H9 (cell line): ENCODE measurements at regions not wholly inside any gene's neighbourhood (a gene's known extent, or its start where the extent isn't known, plus 50 kb on each side); places are given as distances from the start of the nearest gene placed in this dataset.

Experiments used
- DNase-seq: peaks from one replicate; pipeline ENCODE4 v3.0.0-alpha.2; 2017
- H2AFZ ChIP-seq: one replicate; pipeline ENCODE4 v1.6.1; 2013; ENCODE audit warnings: mild to moderate bottlenecking, low read length, control low read depth, moderate library complexity
- H2AK5ac ChIP-seq: 2 replicates; pipeline ENCODE4 v1.6.1; 2013; ENCODE audit warnings: low read length, control low read depth, mixed read lengths; ENCODE audit not compliant: insufficient read length
- H2BK120ac ChIP-seq: one replicate; pipeline ENCODE4 v1.6.1; 2013; ENCODE audit warnings: low read depth, mild to moderate bottlenecking, low read length, control low read depth, inconsistent platforms; ENCODE audit not compliant: poor library complexity, severe bottlenecking
- H2BK12ac ChIP-seq: 2 replicates; pipeline ENCODE4 v1.6.1; 2013; ENCODE audit warnings: low read length, control low read depth, mixed read lengths, low read depth; ENCODE audit not compliant: insufficient read length
- H2BK15ac ChIP-seq: 2 replicates; pipeline ENCODE4 v1.6.1; 2013; ENCODE audit warnings: low read depth, low read length, control low read depth
- H2BK20ac ChIP-seq: one replicate; pipeline ENCODE4 v1.6.1; 2013; ENCODE audit warnings: low read depth, mild to moderate bottlenecking, low read length, control low read depth, inconsistent platforms; ENCODE audit not compliant: poor library complexity, severe bottlenecking
- H2BK5ac ChIP-seq: 2 replicates; pipeline ENCODE4 v1.6.1; 2013; ENCODE audit warnings: low read length, control low read depth, mixed read lengths; ENCODE audit not compliant: insufficient read length
- H3K14ac ChIP-seq: 2 replicates; pipeline ENCODE4 v1.6.1; 2013; ENCODE audit warnings: low read length, control low read depth; ENCODE audit not compliant: insufficient read depth
- H3K18ac ChIP-seq: 2 replicates; pipeline ENCODE4 v1.6.1; 2013; ENCODE audit warnings: low read depth, mild to moderate bottlenecking, mixed read lengths, low read length, control low read depth; ENCODE audit not compliant: insufficient read length
- H3K23ac ChIP-seq: 2 replicates; pipeline ENCODE4 v1.6.1; 2013; ENCODE audit warnings: low read length, control low read depth, mixed read lengths, low read depth; ENCODE audit not compliant: insufficient read length
- H3K23me2 ChIP-seq: 2 replicates; pipeline ENCODE4 v1.6.1; 2013; ENCODE audit warnings: low read depth, mild to moderate bottlenecking, mixed read lengths, low read length, control low read depth; ENCODE audit not compliant: insufficient read length, poor library complexity, severe bottlenecking
- H3K27ac ChIP-seq: 2 replicates; pipeline ENCODE4 v1.5.1; 2013; ENCODE audit warnings: low read length, control low read depth, mixed read lengths, low read depth; ENCODE audit not compliant: insufficient read length
- H3K27me3 ChIP-seq: 2 replicates; pipeline ENCODE4 v1.6.1; 2013; ENCODE audit warnings: low read length, control low read depth, inconsistent platforms; ENCODE audit not compliant: insufficient read depth
- H3K4ac ChIP-seq: 2 replicates; pipeline ENCODE4 v1.6.1; 2013; ENCODE audit warnings: low read depth, mild to moderate bottlenecking, control low read depth, inconsistent platforms, low read length, moderate library complexity
- H3K4me1 ChIP-seq: 2 replicates; pipeline ENCODE4 v1.6.1; 2013; ENCODE audit warnings: low read length, control low read depth, inconsistent platforms; ENCODE audit not compliant: insufficient read depth
- H3K4me2 ChIP-seq: 2 replicates; pipeline ENCODE4 v1.6.1; 2013; ENCODE audit warnings: low read length, control low read depth, mixed read lengths; ENCODE audit not compliant: insufficient read length, insufficient read depth
- H3K56ac ChIP-seq: 2 replicates; pipeline ENCODE4 v1.6.1; 2013; ENCODE audit warnings: low read depth, mild to moderate bottlenecking, mixed read lengths, low read length, control low read depth; ENCODE audit not compliant: insufficient read length
- H3K79me1 ChIP-seq: 2 replicates; pipeline ENCODE4 v1.6.1; 2013; ENCODE audit warnings: low read depth, mild to moderate bottlenecking, moderate library complexity, low read length, control low read depth, inconsistent platforms; ENCODE audit not compliant: insufficient read depth, poor library complexity, severe bottlenecking
- H3K79me2 ChIP-seq: 2 replicates; pipeline ENCODE4 v1.6.1; 2013; ENCODE audit warnings: low read length, control low read depth, inconsistent platforms; ENCODE audit not compliant: insufficient read depth
- H3K9ac ChIP-seq: 2 replicates; pipeline ENCODE4 v1.6.1; 2013; ENCODE audit warnings: low read length, control low read depth, mixed read lengths; ENCODE audit not compliant: insufficient read length; ENCODE audit errors: extremely low read depth
- H3K9me3 ChIP-seq: one replicate; pipeline ENCODE4 v1.6.1; 2013; ENCODE audit warnings: low read depth, low read length, inconsistent platforms; ENCODE audit not compliant: control insufficient read depth
- H3T11ph ChIP-seq: one replicate; pipeline ENCODE4 v1.6.1; 2013; ENCODE audit warnings: mild to moderate bottlenecking, low read length, control low read depth, inconsistent platforms
- H4K20me1 ChIP-seq: one replicate; pipeline ENCODE4 v1.6.1; 2013; ENCODE audit not compliant: control insufficient read depth, insufficient read length, insufficient read depth
- H4K5ac ChIP-seq: 2 replicates; pipeline ENCODE4 v1.6.1; 2013; ENCODE audit warnings: low read depth, mild to moderate bottlenecking, mixed read lengths, low read length, control low read depth; ENCODE audit not compliant: insufficient read length
- H4K8ac ChIP-seq: replicated peaks from 2 replicates; pipeline ENCODE4 v1.6.1; 2013; ENCODE audit warnings: low read length, control low read depth, mixed read lengths, low read depth; ENCODE audit not compliant: insufficient read length
- H4K91ac ChIP-seq: 2 replicates; pipeline ENCODE4 v1.6.1; 2013; ENCODE audit warnings: low read depth, mild to moderate bottlenecking, moderate library complexity, mixed read lengths, low read length, control low read depth; ENCODE audit not compliant: insufficient read length
- H3K27ac Mint-ChIP-seq, 3 experiments: 2 replicates in 2 of 3; 3 replicates in 1 of 3; pipeline ENCODE4 v1.8.0; 2020 to 2021; ENCODE audit warnings: mixed read lengths in 3 of 3, mild to moderate bottlenecking in 1 of 3, moderate library complexity in 1 of 3
- H3K27me3 Mint-ChIP-seq: 2 replicates; pipeline ENCODE4 v1.8.0; 2021; ENCODE audit warnings: low read depth, mild to moderate bottlenecking, moderate library complexity, mixed read lengths
- H3K36me3 Mint-ChIP-seq, 3 experiments: 2 replicates in 2 of 3; 3 replicates in 1 of 3; pipeline ENCODE4 v1.8.0; 2020 to 2021; ENCODE audit warnings: low read depth in 3 of 3, mixed read lengths in 3 of 3; ENCODE audit not compliant: insufficient read depth in 1 of 3
- H3K4me1 Mint-ChIP-seq, 2 experiments: 2 replicates each; pipeline ENCODE4 v1.8.0; 2020; ENCODE audit warnings: mixed read lengths in 2 of 2
- H3K4me3 Mint-ChIP-seq, 2 experiments: 2 replicates in 1 of 2; 3 replicates in 1 of 2; pipeline ENCODE4 v1.8.0; 2020 to 2021; ENCODE audit warnings: mild to moderate bottlenecking in 2 of 2, mixed read lengths in 2 of 2, moderate library complexity in 1 of 2
- H3K9me3 Mint-ChIP-seq, 2 experiments: 2 replicates in 1 of 2; 3 replicates in 1 of 2; pipeline ENCODE4 v1.8.0; 2020; ENCODE audit warnings: mild to moderate bottlenecking in 2 of 2, mixed read lengths in 2 of 2, moderate library complexity in 1 of 2
- WGBS: extraction: QIAGEN DNeasy Blood & Tissue Kit; methylation state at CpG from one replicate; pipeline ENCODE4 v1.1.7; 2013; ENCODE audit warnings: missing lambda C conversion rate, low lambda C conversion rate, mixed read lengths; ENCODE audit not compliant: insufficient read length; ENCODE audit errors: extremely low coverage; 5-methylcytosine and 5-hydroxymethylcytosine counted together
- TF ChIP-seq, protein P1 (sequence below): fragments of 200-600 bp; sonication (generic); conservative IDR thresholded peaks from 3 replicates; pipeline ENCODE4 v1.8.0; 2021; ENCODE audit warnings: antibody characterized with exemption, mild to moderate bottlenecking

DNA sequence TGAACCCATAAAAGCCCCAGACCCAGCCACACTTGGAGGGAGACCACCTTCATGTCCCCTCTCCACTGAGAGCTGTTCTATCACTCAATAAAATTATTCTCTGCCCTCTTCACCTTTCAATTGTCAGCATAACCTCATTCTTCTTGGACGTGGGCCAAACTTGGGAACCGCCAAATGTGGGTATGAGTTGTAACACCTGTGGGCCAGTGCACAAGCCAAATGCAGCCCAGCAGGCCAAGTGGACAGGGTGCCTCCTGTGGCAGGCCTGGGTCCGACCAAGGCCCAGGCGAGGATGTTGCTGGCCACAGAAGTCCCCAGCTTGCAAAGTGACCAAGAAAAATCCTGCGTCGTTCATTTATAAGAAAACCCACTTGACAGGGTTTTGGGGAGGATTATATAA lies 621.2 kb downstream of the METTL15 start:
- no peak overlapping the region for H2BK120ac ChIP-seq
- no peak overlapping the region for H3K9ac ChIP-seq
- H2BK20ac ChIP-seq = no peak overlapping the region
- no peak overlapping the region for H3K27ac ChIP-seq
- no peak overlapping the region for H3K18ac ChIP-seq
- no peak overlapping the region for H3K4ac ChIP-seq
- H3K79me2 ChIP-seq = no peaks in the 10 kb centered on the region
- peaks cover 10 to 19% of the 10 kb centered on the region in 2 experiments for H3K4me1 Mint-ChIP-seq
- H2AK5ac ChIP-seq = no peak overlapping the region
- no peak overlapping the region for H3K4me2 ChIP-seq
- H3K4me3 Mint-ChIP-seq = no peak overlapping the region
- no peak overlapping the region for H2AFZ ChIP-seq
- no peak overlapping the region for H4K5ac ChIP-seq
- H4K91ac ChIP-seq = no peak overlapping the region
- no peak overlapping the region for H2BK12ac ChIP-seq
- no peaks in the 10 kb centered on the region for H4K20me1 ChIP-seq
- H3K14ac ChIP-seq = no peak overlapping the region
- H3K27me3 Mint-ChIP-seq = no peaks in the 10 kb centered on the region; the same call in 1 of the 2 replicates
- H3K4me1 ChIP-seq = peaks cover 2% of the 10 kb centered on the region; the same call in 1 of the 2 replicates
- WGBS = no CpG with 5 or more reads among the region's 6 CpGs
- H2BK15ac ChIP-seq = no peak overlapping the region
- H3K27me3 ChIP-seq = no peaks in the 10 kb centered on the region
- no peak overlapping the region for H2BK5ac ChIP-seq
- no peak overlapping the region for H4K8ac ChIP-seq
- DNase-seq = no peak
- no peak overlapping the region for H3K23ac ChIP-seq
- peaks cover 0 to 4% (median 0%) of the 10 kb centered on the region in 3 experiments; a peak in 2 of 7 replicates for H3K36me3 Mint-ChIP-seq
- 0 out of 7 replicates have a peak overlapping the region, but pooled peaks of 1 of the 3 experiments have one; percentile 6 for H3K27ac Mint-ChIP-seq
- H3K79me1 ChIP-seq = no peaks in the 10 kb centered on the region
- no peaks in the 10 kb centered on the region for H3K23me2 ChIP-seq
- TF ChIP-seq, protein P1, sequence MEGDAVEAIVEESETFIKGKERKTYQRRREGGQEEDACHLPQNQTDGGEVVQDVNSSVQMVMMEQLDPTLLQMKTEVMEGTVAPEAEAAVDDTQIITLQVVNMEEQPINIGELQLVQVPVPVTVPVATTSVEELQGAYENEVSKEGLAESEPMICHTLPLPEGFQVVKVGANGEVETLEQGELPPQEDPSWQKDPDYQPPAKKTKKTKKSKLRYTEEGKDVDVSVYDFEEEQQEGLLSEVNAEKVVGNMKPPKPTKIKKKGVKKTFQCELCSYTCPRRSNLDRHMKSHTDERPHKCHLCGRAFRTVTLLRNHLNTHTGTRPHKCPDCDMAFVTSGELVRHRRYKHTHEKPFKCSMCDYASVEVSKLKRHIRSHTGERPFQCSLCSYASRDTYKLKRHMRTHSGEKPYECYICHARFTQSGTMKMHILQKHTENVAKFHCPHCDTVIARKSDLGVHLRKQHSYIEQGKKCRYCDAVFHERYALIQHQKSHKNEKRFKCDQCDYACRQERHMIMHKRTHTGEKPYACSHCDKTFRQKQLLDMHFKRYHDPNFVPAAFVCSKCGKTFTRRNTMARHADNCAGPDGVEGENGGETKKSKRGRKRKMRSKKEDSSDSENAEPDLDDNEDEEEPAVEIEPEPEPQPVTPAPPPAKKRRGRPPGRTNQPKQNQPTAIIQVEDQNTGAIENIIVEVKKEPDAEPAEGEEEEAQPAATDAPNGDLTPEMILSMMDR = no peak
- H3K56ac ChIP-seq = no peak overlapping the region
- no peak overlapping the region for H3T11ph ChIP-seq
- H3K9me3 ChIP-seq = no peaks in the 10 kb centered on the region
- no peaks in the 10 kb centered on the region for H3K9me3 Mint-ChIP-seq
